HG02870 (cell line): ENCODE measurements at regions not wholly inside any gene's neighbourhood (a gene's known extent, or its start where the extent isn't known, plus 50 kb on each side); places are given as distances from the start of the nearest gene placed in this dataset.

ENCODE experiments used
- ATAC-seq: cut with Tn5 transposase; IDR thresholded peaks from one replicate; pipeline ENCODE4 v1.9.1; 2021; ENCODE audit warnings: mild to moderate bottlenecking, moderate library complexity; ENCODE audit not compliant: unreplicated experiment

DNA sequence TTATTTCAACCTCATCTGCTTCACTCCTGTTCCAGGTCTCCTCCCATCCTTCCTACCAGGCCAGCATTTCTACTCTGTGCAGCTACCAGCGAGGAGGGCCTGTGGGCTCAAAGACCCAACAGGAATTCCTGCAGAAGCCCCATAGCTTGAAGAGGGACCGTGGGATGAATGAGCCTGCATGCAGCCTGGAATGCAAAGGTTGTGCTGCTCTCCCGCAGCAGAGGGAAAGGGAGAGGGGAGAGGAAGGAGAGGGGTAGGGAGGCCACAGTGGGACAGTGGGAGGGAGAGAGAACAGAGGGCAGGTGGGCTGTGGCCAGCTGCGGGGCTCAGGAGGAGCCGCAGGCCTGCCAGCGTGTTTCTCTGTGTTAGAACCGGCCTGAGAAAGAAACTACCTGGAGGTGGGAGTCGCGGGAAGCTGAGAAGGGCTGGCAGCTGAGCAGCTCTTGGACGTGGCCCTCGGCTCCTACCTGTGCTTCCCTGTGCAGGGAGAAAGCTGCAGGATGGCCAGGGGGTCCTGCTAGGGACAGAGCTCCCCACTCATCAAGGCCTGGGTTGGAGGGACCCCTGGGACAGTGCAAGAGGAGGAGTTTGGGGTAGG is 66.1 kb upstream of the MLN start:
- ATAC-seq = no peak

DNA sequence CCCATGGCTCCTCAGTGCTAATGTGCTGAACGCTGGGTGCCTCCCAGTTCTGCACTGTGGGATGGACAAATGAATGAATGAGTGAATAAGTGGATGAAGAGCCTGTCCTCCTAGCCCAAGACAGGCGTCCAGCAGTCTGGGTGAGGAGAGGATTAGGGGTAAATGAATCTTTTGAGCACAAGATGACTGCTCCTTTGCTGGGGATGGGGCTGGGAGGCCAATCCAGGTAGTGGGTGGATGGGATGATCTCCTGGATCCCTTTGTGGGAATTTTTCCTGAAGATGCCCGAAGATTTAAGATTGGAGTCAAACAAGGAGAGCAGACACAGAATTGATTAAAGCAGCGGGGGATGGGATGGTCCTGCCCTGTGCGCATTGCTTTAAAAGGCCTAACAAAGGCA is 65.3 kb upstream of the MLN start:
- no peak for ATAC-seq

DNA sequence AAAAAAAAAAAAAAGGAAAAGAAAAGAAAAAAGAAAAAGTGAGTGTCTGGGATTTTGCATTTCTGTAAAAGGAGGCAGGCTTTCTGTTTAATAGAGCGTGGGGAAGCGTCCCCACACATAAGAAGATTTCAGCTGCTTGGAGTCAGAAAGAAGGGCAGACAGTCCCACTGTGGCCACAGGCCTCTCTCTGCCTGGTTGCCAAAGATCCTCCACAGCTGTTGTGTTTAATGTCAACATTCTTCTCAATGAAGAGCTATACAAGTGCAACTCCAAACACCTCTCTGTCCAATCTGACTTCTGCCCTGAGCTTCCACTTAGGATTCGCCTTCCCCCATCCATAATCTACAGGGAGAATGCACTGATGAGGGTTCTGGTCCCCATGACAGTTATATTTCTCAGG is 64.3 kb upstream of the MLN start:
- no peak for ATAC-seq

DNA sequence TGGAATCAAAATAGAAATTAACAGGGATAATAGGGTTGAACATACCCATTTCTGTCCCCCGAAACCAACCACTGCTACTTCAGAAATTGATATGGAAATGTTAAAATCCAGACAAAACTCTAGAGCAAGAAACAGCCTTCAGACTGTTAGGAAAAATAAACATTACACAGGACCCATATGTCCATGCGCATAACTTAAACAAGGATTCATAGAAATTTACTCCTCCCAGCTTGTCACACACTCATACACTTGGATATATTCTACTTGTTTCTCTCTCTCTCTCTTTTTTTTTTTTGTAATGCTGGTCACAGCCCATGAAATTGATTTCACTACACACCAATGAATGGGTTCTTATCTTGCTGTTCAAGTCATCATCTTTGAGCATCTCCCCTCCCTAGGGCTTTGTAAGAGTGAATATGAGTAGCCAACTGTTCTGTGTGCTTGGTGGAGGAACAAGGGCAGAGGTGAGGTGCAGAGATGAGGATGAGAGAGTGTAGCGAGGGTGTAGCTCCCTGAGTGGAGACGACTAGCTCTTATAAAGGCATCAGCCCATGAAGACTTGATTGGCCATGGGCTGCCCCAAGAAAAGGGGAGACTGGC is 61.8 kb upstream of the MLN start:
- no peak for ATAC-seq

DNA sequence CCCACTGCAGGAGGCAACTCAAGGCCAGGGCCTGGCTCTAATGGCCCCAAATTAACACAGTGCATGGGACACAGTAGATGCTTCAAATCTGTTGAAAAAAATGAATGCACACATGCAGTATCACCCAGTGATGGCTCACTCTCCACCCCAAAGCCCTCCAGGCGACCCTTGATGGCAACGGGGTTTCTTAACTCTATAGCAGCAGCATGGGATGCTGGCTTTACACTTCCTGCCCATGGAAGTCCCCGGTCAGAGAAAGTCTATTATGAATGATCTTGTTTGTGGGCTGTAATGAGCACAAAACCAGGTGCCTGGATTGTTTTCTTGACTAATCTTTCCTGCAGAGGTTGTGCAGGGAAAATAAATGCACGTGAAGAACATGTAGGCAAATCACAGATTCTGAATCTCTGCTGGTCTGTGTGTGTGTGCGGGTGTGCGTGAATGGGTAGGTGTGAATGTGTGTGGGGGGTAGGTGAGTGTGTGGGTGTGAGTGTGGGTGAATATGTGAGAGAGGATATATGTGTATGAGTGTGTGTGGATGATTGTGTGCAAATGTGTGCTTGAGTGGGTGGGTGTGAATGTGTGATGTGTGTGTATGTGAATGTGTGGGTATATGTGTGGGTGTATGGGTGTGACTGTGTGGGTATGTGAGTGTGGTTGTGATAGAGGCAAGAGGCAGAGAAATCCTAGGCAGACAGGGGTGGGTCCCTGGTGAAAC is 60.1 kb upstream of the MLN start:
- ATAC-seq = no peak

DNA sequence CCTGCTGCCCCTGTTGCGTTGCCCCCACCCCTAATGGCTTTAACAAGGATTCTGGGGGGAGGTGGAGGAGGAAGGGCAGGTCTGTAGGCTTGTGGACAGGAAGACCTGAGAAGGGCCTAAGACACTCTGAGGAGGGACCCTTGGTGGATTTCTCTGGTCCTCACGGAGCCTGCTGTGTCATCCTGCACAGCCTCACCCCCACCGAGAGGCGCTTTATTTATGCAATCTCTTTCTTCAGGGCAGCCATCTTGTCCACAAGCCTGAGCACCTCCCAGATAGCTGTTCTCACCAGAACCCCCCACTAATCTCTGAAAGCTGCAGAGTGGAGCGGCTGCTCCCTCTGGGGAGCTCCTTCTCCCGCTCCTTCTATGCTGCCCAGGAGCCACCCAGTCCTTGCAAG is 59.3 kb upstream of the MLN start:
- no peak for ATAC-seq

DNA sequence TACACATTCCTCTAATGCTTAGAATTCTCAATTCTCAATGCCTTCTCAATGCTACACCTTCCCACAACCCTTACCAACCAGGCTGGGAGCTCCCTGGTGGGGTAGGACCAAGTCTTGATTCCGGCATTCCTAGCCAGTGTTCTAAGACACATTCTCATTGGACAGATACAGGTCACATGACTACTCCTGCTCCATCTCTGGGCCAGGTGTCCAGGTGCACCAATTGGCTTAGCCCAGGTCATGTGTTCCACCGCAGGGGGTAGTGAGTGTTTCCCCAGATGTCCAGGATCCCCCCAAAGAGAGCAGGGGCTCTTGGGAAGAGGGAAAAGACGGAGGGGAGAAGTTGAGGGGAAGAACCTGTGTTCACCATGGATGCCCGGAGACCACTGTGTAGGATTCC is 58.7 kb upstream of the MLN start:
- no peak for ATAC-seq

DNA sequence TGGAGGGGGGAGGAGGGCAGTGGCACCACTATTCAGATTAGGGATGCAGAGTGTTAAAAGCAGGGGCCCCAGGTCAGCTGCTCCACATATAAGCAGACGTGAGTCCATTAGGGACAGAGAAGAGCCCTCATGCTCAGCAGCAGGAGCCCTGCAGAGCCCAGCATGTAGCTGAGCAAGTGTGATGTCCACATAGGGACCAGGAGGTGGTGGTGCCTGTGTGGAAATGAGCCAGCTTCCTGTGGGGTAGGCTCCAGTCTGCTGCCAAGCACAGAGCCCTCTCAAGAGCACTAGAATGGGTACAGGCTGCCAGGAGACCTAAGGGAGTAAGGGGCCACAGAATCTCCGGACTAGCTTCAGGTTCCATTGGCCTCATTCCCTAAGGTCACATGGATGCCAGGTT is 57.9 kb upstream of the MLN start:
- no peak for ATAC-seq

DNA sequence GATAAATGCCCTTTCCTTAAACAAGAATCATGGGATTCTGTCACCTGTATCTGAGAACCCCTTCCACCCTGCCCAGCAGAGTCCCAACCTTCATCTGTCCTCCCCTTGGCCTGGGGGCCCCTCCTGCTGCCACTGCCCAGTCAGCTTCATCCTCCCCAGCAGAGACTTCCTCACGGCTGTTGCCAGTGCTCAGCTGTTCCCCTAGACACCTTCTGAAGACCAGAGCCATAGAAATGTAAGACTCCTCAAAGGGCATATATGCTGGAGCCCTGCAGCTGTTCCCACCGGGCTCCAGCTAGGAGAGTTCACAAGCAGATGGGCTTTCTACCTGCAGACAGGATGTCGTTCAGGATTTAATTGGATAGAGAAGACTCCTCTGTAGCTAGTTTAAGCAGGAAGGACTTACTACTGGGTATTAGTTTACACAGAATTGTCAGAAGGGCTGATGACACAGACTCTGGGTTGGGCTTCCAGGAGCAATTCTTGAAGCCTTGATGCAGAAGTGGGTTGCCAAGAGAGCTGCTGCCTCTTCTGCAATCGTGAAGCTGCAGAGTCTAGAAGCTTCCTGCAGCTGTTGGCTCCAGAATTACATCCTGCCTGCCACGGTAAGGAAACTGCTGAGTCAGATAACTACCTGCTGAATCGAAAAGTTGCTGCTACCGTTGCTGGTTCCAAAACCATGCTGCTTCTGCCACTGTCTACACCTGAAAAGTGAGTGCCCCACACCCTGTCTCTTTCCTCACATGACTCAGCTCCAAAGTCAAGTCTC is 57.1 kb upstream of the MLN start:
- no peak for ATAC-seq

DNA sequence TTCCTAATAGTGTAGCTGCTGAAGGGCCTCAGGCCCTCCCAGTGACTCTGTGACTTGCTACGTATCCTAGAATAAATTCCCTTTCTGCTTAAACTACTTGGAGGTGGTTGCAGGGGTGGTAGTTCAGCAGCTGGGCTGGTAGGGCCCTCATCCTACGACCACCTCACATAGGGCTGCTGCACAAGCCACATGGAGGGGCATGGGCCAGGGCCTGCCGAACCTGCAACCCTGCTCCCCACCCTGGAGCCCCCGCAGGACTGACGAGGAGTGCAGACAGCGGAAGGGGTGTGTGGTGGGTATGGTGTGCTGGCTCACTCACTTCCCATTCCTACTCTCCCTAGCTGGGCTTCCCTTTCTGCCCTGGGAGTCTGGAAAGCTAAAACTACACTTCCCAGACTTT is 56.2 kb upstream of the MLN start:
- no peak for ATAC-seq

DNA sequence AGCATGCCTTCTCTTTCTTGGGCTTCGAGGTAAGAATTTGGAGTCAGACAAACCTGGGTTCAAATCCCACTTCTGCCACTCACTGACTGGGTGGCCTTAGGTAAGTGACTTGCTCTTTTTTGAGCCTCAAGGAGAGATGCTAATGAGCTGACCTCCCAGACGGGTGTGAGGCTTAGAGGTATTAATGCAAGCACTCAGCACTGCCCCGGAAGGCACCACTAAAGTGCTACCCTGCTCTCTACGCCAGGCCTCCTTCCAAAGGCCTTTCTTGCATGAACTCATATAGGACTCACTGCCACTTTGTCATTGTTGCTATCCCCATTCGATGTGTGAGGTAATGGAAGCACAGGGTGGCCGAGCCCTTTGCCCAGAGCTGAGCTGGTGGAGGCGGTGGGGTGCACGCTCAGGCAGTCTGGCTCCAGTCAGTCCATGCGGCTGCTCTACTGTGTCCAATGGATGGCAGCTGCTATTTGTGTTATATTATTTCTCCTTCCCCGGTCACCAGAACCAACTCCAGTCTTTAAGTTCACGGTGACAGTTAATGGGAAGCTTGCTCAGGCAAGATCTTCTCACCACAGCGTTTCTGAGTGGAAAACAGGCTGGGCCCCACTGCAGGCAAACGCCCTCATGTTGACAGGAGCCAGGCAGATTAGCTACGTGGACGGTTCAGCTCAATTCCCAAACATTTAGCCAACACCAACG is 55.2 kb upstream of the MLN start:
- ATAC-seq = no peak

DNA sequence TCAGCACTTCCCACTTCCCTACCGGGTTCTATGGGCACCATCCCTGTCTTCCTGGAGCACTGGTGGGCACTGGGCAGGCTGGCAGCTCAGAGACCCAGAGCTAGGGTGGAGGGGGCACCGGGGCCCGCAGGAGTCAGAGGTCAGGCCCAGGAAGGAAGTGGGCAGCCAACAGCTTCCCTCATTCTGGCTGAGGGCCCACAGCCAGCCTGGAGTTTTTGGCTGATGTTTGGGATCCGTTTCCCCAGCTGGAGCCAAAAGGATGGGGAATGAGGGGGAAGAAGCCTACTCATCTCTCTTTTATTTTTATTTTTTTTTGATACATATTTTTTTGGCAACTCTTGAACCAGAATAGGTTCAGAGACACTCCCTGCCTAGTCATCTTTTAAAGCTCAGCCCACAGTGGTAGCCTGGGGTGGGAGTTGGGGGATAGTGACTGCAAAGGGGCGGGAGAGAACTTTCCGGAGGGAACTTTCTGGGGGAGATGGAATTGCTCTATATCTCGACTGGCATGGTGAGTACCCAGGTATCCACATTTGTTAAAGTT is 54.2 kb upstream of the MLN start:
- ATAC-seq = no peak

DNA sequence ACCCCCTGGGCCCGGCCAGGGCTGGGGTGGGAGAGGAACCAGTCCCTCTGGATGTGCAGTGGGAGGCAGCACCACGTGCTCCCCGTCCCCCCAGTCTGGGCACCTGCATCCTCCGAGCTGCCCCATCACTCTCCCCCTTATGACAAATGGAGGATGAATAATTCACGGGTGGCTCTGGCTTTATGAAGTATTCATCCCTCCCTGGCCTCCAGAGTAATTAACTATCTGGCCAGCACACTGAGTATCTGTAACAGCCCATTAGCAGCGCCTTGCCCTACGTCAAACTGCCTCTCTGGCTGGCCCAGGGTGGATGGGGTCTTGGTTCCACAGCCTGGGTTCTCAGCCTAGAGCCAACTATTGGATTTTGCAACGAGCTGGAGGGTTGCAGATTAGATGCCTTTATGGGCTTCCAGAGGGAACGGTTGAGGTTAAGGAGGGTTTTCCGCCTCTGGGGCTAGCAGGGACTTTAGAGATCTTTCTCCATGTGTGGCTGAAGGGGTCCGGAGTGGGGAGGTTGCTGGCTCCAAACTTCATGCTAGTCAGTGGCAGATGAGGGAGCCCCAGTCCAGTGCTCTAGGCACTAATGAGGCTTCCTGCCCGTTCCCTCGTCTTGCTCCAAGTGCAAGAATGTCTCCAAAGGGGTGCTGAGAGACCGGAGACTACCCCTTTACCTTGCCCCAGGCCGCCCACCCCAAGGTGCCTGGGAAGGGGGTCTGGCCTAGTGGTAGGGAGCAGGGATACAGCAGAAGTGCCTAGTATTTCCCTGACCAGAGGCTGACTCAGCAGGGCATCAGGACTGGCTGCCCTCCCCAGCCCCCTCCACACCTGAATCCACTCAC is 53.5 kb upstream of the MLN start:
- ATAC-seq = no peak

DNA sequence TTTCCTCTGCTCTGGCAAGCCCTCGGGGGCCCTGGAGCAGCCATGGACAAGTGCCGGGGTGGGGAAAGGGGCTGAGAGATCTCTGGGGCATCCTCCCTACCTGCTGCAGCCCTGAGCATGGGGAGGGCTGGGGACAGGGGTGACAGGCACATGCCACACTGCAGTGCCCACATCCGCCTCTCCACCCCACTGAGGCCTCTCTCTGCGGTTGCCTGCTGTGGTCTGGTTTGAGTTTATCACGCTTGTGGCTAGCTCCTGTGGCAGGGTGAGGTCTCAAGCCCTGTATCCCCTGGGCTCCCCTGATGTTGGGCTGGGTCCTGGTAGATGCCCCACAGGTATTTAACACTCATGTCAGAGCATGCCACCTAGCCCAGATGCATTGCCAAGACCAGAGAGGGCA is 52.9 kb upstream of the MLN start:
- ATAC-seq = no peak

DNA sequence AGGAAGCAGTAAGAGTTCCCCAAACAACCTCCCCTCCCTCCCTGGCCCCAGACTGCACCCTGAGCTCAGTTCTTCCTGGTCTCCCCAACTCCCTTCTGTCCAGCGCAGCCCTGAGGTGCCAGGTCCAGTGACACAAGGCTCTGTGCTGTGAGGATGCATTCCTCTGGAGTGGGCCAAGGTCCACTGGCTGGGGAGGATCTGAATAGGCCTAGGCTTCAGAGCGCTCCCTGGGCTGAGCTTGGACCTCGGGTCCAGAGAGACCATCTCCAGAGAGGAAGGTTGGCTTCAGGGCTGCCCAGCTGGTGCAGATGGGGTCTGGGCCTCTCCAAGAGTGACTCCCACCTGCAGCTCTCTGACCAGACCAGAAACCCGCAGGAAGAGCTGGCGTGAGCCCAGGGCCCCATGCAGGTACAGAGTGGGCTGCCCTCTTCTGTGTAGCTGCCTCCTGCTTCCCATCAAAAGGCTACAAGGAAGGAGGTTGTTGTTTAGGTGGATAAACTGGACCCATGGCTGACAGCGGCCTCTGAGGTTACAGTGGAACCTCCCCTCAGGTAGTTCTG is 52.3 kb upstream of the MLN start:
- no peak for ATAC-seq

DNA sequence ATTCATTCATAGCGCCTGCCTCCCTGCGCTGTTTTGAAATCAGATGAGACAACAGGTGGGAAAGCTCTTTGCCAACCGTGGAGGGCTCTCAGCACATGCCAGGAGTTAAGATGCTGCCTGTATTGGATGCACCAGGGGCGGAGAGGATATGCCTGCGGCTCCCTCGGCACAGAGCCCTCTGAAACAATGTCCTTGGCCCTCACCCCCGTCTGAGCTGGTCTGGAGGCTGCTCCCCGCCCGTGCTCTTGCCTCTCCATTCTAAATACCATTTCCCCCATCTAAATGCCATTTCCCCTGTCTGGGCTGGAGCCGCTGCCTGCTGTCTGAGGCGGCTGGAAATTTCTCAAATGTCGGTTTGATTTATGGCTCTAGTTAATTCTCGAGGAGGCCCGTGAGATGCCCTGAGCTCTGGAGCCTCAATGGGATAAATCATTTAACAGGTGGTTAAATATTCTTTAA is 50.8 kb upstream of the MLN start:
- ATAC-seq = no peak

DNA sequence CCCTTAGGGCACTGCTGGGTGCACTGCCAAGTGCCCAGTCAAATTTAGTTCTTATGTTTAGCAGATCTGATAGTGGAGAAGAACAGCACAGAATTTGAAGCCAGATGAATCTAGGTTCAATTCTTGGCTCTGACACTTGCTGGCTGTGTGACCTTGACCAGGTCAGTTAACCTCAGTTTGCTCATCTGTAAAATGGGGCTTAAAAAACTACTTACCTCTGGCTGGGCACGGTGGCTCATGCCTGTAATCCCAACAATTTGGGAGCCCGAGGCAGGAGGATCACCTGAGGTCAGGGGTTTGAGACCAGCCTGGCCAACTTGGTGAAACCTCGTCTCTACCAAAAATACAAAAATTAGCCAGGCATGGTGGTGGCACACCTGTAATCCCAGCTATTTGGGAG is 49.9 kb upstream of the MLN start:
- ATAC-seq = no peak
